ENCODE measurements at regions not wholly inside any gene's neighbourhood (a gene's known extent, or its start where the extent isn't known, plus 50 kb on each side); places are given as distances from the start of the nearest gene placed in this dataset.

GRCh38 chr1:104733866-104734265 is 984.2 kb downstream of the AMY1C start:
- no peak for DNase-seq

GRCh38 chr1:104745875-104746274 is 996.2 kb downstream of the AMY1C start:
- DNase-seq: no peak

GRCh38 chr1:104746994-104747393 is 997.3 kb downstream of the AMY1C start:
- DNase-seq: no peak

- no peak for DNase-seq
Measured at GRCh38 chr1:104760017-104760416, 1010.3 kb downstream of the AMY1C start.

- DNase-seq: no peak
Measured at GRCh38 chr1:104761961-104762570, 1012.4 kb downstream of the AMY1C start.

- DNase-seq: no peak
Measured at GRCh38 chr1:104765085-104765484, 1015.4 kb downstream of the AMY1C start.

- DNase-seq: no peak
Measured at GRCh38 chr1:104768466-104768865, 1018.8 kb downstream of the AMY1C start.

GRCh38 chr1:104780470-104781078 is 1030.9 kb downstream of the AMY1C start:
- no peak for DNase-seq

GRCh38 chr1:104785575-104786187 is 1036.0 kb downstream of the AMY1C start:
- DNase-seq: no peak

- DNase-seq: no peak
Measured at GRCh38 chr1:104787866-104788510, 1038.3 kb downstream of the AMY1C start.

GRCh38 chr1:104791030-104791429 is 1041.3 kb downstream of the AMY1C start:
- DNase-seq: no peak

- no peak for DNase-seq
Measured at GRCh38 chr1:104794035-104794434, 1044.3 kb downstream of the AMY1C start.

GRCh38 chr1:104795931-104796330 is 1046.2 kb downstream of the AMY1C start:
- no peak for DNase-seq

GRCh38 chr1:104797982-104798381 is 1048.3 kb downstream of the AMY1C start:
- DNase-seq: no peak

GRCh38 chr1:104801344-104801743 is 1051.6 kb downstream of the AMY1C start:
- DNase-seq: no peak

GRCh38 chr1:104804147-104804546 is 1054.4 kb downstream of the AMY1C start:
- no peak for DNase-seq

GRCh38 chr1:104807590-104807989 is 1057.9 kb downstream of the AMY1C start:
- DNase-seq: no peak

GRCh38 chr1:104825401-104825800 is 1075.7 kb downstream of the AMY1C start:
- DNase-seq: no peak

- no peak for DNase-seq
Measured at GRCh38 chr1:104830534-104830933, 1080.8 kb downstream of the AMY1C start.

GRCh38 chr1:104852151-104852550 is 1102.5 kb downstream of the AMY1C start:
- no peak for DNase-seq

GRCh38 chr1:104853276-104853675 is 1103.6 kb downstream of the AMY1C start:
- no peak for DNase-seq

GRCh38 chr1:104854529-104854928 is 1104.8 kb downstream of the AMY1C start:
- no peak for DNase-seq

GRCh38 chr1:104855550-104855949 is 1105.9 kb downstream of the AMY1C start:
- no peak for DNase-seq

GRCh38 chr1:104856091-104856490 is 1106.4 kb downstream of the AMY1C start:
- no peak for DNase-seq

Data from GDM1 (cell line).